ENCODE measurements at regions not wholly inside any gene's neighbourhood (a gene's known extent, or its start where the extent isn't known, plus 50 kb on each side); places are given as distances from the start of the nearest gene placed in this dataset.
"Not testable (repeated sequence)": the region's sequence is repeated elsewhere in the genome, so short reads cannot be mapped to it uniquely, and the experiment has no call there.

DNA sequence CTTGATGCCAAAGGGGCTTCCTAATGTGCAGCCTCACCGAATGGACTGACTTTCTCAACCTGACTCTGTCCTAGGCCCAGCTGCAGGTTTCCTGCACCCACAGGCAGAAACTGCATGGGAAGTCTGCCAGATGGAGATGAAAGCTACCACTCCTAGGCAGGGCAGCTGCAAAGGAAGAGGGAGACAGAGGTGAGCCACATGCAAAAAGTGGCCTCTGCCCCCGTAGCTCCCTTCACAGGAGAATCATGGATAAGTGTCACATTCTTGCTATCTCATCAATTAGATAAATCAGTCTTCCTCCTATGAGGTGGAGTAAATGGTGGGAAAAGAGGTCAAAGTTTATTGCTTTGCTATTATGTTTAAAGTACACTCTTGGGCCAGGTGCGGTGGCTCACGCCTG is 191.3 kb downstream of the ALDH8A1 start:
- Mint-ChIP-seq H3K9me3 (no peaks in the 10 kb centered on the region), H3K27ac (no peak overlapping the region), H3K4me1 (no peaks in the 10 kb centered on the region), H3K4me3 (no peak overlapping the region), H3K27me3 (peaks cover 7% of the 10 kb centered on the region), H3K36me3 (ENCODE audit: low read depth) (no peaks in the 10 kb centered on the region)
- ChIA-PET CTCF (no interaction called here), POLR2A (no interaction called here)
- no peak for DNase-seq

DNA sequence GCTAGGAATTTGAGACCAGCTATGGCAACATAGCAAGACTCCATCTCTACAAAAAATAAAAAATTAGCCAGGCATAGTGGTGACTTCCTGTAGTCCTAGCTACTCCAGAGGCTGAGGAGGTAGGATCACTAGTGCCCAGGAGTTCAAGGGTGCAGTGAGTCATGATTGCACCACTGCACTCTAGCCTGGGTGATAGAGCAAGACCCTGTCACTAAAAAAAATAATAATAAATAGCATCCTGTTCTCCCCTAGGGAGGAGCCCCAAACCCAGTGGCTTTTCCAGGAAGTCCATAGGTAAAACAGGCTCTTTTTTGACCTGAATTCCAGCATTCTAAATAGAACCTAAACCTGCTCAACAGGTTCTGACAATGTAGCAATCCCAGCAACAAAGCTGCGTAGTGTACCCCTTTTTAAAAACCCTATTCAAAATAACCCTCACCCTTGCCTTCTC is 192.0 kb downstream of the ALDH8A1 start:
- Mint-ChIP-seq H3K4me3 (no peak overlapping the region), H3K9me3 (no peaks in the 10 kb centered on the region), H3K27ac (no peak overlapping the region), H3K27me3 (peaks cover 12% of the 10 kb centered on the region), H3K4me1 (no peaks in the 10 kb centered on the region), H3K36me3 (ENCODE audit: low read depth) (no peaks in the 10 kb centered on the region)
- ChIA-PET POLR2A (no interaction called here), CTCF (no interaction called here)
- DNase-seq: no peak

DNA sequence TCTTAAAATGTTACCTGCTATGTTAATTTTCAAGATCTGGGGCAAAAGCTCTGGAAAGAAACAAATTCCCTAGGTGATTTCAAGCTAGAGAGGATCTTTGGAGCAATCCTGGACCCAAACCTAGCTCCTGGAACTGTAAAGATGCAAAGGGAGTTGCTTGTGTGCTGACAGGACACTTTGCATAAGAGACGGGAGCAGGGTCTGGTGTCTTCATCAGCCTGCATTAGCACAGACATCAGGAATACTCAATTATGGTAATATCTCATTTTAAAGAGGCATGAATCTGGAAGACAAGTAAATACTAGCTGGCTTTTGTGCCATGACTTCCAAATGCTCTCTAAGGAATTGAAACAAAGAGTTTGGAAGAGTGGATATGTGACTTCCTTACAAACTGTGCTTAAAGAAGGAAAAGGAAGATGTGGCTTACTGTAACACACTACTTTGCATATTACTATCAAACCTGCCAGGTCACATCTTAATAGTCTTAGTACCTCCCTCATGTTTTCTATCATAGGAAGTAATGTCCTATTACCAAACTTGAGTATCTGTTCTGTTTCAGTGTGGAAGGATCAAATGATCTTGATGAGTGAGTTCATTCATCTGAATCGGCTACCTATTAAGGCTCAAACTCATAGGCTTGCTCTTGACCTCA is 193.4 kb downstream of the ALDH8A1 start:
- H3K27ac Mint-ChIP-seq: no peak overlapping the region
- H3K27me3 Mint-ChIP-seq: peaks cover 12% of the 10 kb centered on the region
- H3K4me1 Mint-ChIP-seq: no peaks in the 10 kb centered on the region
- no peak overlapping the region for H3K4me3 Mint-ChIP-seq
- POLR2A ChIA-PET: no interaction called here
- H3K36me3 Mint-ChIP-seq (ENCODE audit: low read depth): no peaks in the 10 kb centered on the region
- no peak for DNase-seq
- H3K9me3 Mint-ChIP-seq: no peaks in the 10 kb centered on the region
- CTCF ChIA-PET: interaction anchor here (0.6 to 0.7 kb wide), 2 partner anchors 60 to 770 kb away, joined by 3 read pairs; no protein-coding TSS in a partner anchor

DNA sequence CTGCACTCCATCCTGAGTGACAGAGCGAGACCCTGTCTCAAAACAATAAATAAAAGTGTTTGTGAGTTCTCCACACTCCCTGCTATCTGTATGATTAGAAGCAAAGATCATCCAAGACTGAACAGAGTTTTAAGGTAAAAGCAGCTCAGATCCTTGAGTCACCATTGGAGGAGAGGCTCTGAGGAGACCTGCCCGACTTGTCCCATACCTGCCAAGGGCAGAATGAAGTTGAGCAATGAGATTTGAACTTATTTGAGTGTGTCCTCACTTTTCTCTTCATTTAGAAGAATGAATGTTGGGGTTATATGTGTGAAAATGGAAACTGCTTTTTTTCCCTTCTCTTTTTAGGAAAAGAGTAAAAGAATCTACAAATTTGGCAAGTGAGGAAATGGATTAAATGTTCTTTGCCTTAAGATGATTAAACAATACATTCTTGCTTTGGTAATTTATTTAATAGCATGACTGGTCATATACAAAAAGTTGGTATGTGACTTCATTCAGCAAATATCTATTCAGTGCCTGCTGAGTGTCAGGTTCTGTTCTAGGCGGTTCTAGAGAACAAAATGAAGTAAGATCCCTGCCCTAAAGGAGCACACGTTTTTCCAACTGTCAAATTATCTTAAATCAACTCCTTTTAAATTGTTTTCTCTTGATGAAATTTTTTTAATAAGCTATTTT is 195.7 kb downstream of the ALDH8A1 start:
- no peaks in the 10 kb centered on the region for H3K4me1 Mint-ChIP-seq
- no peak overlapping the region for H3K27ac Mint-ChIP-seq
- H3K27me3 Mint-ChIP-seq: peaks cover 12% of the 10 kb centered on the region
- no peaks in the 10 kb centered on the region for H3K9me3 Mint-ChIP-seq
- H3K4me3 Mint-ChIP-seq: no peak overlapping the region
- no peaks in the 10 kb centered on the region for H3K36me3 Mint-ChIP-seq (ENCODE audit: low read depth)
- ChIA-PET CTCF (interaction anchor here (0.6 kb wide), 1 partner anchor 214 kb away, joined by 4 read pairs; no protein-coding TSS in a partner anchor), POLR2A (no interaction called here)
- no peak for DNase-seq

DNA sequence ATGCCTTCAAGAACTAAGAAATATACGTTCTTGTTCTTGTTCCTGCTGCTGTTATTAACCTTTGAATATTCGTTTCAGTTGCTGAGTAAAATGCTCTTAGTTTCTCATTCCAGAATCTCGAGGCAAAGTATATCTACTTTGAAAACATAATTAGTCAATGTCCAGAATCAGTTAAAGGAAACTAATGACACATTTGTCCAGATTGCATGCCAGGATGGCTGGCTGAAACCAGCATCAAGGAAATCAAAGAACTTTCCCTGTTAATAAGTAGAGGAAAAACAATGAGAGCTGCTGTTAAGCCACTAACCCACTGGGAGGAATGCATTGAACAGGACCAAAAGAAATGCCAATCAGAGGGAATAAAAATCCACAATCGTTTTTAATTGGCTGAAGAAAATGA is 196.9 kb downstream of the ALDH8A1 start:
- POLR2A ChIA-PET: no interaction called here
- Mint-ChIP-seq H3K4me1 (no peaks in the 10 kb centered on the region), H3K27me3 (peaks cover 12% of the 10 kb centered on the region), H3K27ac (no peak overlapping the region), H3K9me3 (no peaks in the 10 kb centered on the region), H3K36me3 (ENCODE audit: low read depth) (no peaks in the 10 kb centered on the region), H3K4me3 (no peak overlapping the region)
- CTCF ChIA-PET: no interaction called here
- no peak for DNase-seq

DNA sequence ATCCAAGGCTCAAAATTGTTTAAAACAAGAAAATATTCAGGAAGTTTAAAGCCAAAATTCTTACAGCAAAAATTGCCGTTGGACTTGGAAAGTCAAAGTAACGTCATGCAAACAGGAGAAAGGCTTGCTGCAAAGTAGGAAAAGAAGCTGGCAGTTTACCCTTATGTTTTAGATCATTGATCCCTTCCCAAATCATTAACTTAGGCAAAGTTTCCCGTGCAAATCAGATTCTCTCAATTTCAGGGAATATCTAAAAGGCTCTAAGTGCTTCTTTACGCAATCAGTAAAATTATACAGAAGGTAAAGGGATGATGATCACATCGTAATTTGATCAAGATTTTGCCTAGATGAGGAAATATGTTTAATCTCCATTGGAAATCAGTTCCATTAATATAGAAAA is 197.5 kb downstream of the ALDH8A1 start:
- POLR2A ChIA-PET: no interaction called here
- peaks cover 12% of the 10 kb centered on the region for H3K27me3 Mint-ChIP-seq
- no peaks in the 10 kb centered on the region for H3K4me1 Mint-ChIP-seq
- H3K4me3 Mint-ChIP-seq: no peak overlapping the region
- no peaks in the 10 kb centered on the region for H3K9me3 Mint-ChIP-seq
- no peaks in the 10 kb centered on the region for H3K36me3 Mint-ChIP-seq (ENCODE audit: low read depth)
- DNase-seq: no peak
- H3K27ac Mint-ChIP-seq: no peak overlapping the region
- CTCF ChIA-PET: no interaction called here

DNA sequence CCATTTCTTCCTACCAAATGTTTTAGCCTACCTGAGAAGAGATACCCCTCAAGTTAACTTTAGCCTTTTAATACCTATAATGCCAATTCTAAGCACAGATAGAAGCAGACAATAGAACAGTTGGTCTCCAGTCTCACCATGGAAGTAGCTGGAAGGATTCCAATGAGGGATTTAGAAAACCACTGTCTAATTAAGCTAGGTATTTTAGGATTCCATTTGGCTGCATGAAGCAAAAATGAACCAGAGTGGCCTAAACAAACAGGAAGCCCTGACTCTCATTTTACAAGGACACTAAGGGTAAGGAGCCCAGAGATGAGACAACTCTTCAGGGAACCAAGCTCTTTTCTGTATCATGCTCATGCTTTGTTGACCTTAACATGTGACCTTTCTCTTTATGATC is 199.2 kb downstream of the ALDH8A1 start:
- H3K9me3 Mint-ChIP-seq: no peaks in the 10 kb centered on the region
- no peak overlapping the region for H3K27ac Mint-ChIP-seq
- H3K4me3 Mint-ChIP-seq: no peak overlapping the region
- ChIA-PET POLR2A (no interaction called here), CTCF (no interaction called here)
- H3K4me1 Mint-ChIP-seq: no peaks in the 10 kb centered on the region
- peaks cover 16% of the 10 kb centered on the region for H3K27me3 Mint-ChIP-seq
- no peaks in the 10 kb centered on the region for H3K36me3 Mint-ChIP-seq (ENCODE audit: low read depth)
- no peak for DNase-seq

DNA sequence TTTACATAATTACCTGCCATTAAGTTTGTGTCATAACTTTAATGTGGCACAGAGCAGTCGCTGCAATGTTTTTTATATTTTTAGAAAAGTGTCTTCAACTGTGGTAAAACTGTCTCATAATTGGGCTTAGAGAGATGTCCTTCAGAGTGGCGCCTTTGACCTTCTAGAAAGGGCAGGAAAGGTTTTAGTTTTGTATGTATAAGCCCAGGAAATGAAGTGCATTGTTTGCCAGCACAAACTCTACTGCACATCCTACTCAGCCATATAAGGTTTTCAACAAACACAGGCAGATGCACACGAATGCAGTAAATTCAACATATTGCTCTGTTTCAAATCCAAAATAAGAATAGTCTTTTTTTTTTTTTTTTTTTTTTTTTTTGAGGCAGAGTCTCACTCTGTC is 201.4 kb downstream of the ALDH8A1 start:
- Mint-ChIP-seq H3K9me3 (no peaks in the 10 kb centered on the region), H3K27me3 (peaks cover 17% of the 10 kb centered on the region), H3K4me3 (no peak overlapping the region), H3K36me3 (ENCODE audit: low read depth) (no peaks in the 10 kb centered on the region), H3K27ac (no peak overlapping the region), H3K4me1 (no peaks in the 10 kb centered on the region)
- DNase-seq: no peak
- CTCF ChIA-PET: no interaction called here
- POLR2A ChIA-PET: no interaction called here

DNA sequence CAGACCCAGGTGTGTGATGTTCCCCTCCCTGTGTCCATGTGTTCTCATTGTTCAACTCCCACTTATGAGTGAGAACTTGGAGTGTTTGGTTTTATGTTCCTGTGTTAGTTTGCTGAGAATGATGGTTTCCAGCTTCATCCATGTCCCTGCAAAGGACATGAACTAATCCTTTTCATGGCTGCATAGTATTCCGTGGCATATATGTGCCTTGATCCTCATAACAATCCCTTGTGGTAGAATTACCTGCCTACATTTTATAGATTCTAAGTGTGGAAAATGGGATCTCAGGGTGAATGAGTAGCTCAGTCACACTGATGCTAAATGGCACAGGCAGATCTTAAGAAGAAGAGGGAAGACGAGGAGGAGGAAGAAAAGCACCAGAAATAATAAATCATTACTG is 202.7 kb downstream of the ALDH8A1 start:
- H3K27ac Mint-ChIP-seq; CTCF ChIA-PET; POLR2A ChIA-PET; DNase-seq; H3K36me3 Mint-ChIP-seq (ENCODE audit: low read depth); H3K4me3 Mint-ChIP-seq; H3K4me1 Mint-ChIP-seq; H3K9me3 Mint-ChIP-seq: not testable (repeated sequence)
- H3K27me3 Mint-ChIP-seq: peaks cover 14% of the 10 kb centered on the region

DNA sequence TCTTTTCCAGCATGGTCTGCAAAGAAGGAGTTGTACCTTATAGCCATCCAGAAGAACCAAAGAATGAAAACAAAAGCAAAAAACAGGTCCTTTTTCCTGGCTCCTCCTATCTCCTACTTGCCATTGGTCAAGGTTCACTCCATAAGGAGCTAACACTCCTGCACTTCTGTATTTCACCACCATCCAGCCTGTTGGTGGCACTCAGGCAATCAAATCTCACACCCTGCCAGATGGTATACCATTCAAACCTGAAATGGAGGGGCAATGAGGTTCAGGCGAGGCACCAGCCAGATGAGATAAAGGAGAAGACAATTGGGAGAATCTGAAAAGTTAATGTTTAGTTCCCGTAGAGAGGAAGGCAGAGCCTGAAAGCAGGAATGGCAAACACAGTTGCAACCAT is 203.8 kb downstream of the ALDH8A1 start:
- CTCF ChIA-PET: no interaction called here
- no peak overlapping the region for H3K27ac Mint-ChIP-seq
- H3K9me3 Mint-ChIP-seq: no peaks in the 10 kb centered on the region
- H3K36me3 Mint-ChIP-seq (ENCODE audit: low read depth): no peaks in the 10 kb centered on the region
- DNase-seq: no peak
- POLR2A ChIA-PET: no interaction called here
- no peaks in the 10 kb centered on the region for H3K4me1 Mint-ChIP-seq
- H3K4me3 Mint-ChIP-seq: no peak overlapping the region
- H3K27me3 Mint-ChIP-seq: peaks cover 17% of the 10 kb centered on the region

DNA sequence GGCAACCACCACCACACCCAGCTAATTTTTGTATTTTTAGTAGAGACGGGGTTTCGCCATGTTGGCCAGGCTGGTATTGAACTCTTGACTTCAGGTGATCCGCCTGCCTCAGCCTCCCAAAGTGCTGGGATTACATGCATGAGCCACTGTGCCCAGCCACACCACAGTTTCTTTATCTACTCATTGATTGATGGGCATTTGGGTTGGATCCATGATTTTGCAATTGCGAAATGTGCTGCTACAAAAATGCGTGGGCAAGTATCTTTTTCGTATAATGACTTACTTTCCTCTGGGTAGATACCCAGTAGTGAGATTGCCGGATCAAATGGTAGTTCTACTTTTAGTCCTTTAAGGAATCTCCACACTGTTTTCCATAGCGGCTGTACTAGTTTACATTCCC is 204.7 kb downstream of the ALDH8A1 start:
- H3K36me3 Mint-ChIP-seq (ENCODE audit: low read depth); POLR2A ChIA-PET; DNase-seq; CTCF ChIA-PET; H3K4me3 Mint-ChIP-seq; H3K9me3 Mint-ChIP-seq; H3K27ac Mint-ChIP-seq; H3K4me1 Mint-ChIP-seq: not testable (repeated sequence)
- peaks cover 18% of the 10 kb centered on the region for H3K27me3 Mint-ChIP-seq

DNA sequence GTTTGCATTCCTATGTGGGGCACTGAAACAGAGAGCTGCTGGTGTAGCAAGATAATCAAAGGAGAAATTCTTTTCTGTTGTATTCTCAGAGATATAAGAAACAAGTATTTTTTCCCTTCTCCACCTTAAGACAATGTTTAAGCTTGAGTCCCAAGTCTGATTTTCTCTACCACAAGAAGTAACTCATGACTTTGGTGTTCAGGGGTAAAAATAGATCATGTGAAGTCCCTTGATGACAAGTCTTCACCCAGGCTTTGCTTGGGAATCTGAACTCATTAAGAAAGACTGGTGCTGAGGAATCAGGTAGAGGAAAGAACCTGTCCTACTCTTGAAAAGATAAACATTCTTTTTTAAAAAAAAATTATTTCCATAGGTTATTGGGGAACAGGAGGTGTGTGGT is 205.6 kb downstream of the ALDH8A1 start:
- Mint-ChIP-seq H3K9me3 (no peaks in the 10 kb centered on the region), H3K4me3 (no peak overlapping the region)
- CTCF ChIA-PET: interaction anchor here (0.6 kb wide), 1 partner anchor 224 kb away, joined by 4 read pairs; no protein-coding TSS in a partner anchor

DNA sequence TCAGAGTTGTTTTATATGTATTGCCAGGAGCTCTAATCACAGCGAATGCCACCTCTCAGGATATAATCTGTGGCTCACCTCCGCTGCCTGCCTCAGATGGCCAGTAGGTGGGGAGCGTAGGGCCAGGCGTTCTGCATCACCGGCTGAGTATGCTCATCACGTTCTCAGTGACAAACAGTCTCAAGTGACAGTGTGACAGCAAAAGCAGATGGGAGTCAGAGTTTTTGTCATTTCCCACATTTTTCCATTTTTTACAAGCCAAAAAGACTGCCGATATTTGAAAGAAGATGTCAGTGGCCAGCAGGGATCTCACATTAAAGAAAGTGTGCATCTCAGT is 208.7 kb downstream of the ALDH8A1 start:
- Mint-ChIP-seq H3K9me3 (no peaks in the 10 kb centered on the region), H3K4me1 (no peaks in the 10 kb centered on the region), H3K27me3 (peaks cover 14% of the 10 kb centered on the region), H3K27ac (no peak overlapping the region), H3K36me3 (ENCODE audit: low read depth) (no peaks in the 10 kb centered on the region), H3K4me3 (no peak overlapping the region)
- no peak for DNase-seq
- POLR2A ChIA-PET: no interaction called here
- CTCF ChIA-PET: no interaction called here

More for the DNA sequence above, 205.6 kb downstream of the ALDH8A1 start:
- POLR2A ChIA-PET: no interaction called here
- no peak for DNase-seq
- no peaks in the 10 kb centered on the region for H3K36me3 Mint-ChIP-seq (ENCODE audit: low read depth)
- no peak overlapping the region for H3K27ac Mint-ChIP-seq
- H3K27me3 Mint-ChIP-seq: peaks cover 18% of the 10 kb centered on the region
- H3K4me1 Mint-ChIP-seq: no peaks in the 10 kb centered on the region

All from activated CD4-positive, alpha-beta T cell treated with anti-CD3 and anti-CD28 coated beads, Interleukin-2, amount 10 ng/mL, durations not matched to agents 7 days and 5 days (primary cell).